ENCODE measurements at regions not wholly inside any gene's neighbourhood (a gene's known extent, or its start where the extent isn't known, plus 50 kb on each side); places are given as distances from the start of the nearest gene placed in this dataset.

GRCh38 chr2:130258356-130258755, 60.1 kb upstream of the TUBA3E start:
- peaks cover 0 to 17% (median 3%) of the 10 kb centered on the region in 5 donors for H3K4me1 ChIP-seq (ENCODE audit: control insufficient read depth in 5 of 5, insufficient read depth in 5 of 5, low read length in 5 of 5)
- H3K27me3 ChIP-seq (ENCODE audit: control insufficient read depth in 3 of 3, insufficient read depth in 3 of 3, low read length in 2 of 3), result peaks cover 3 to 23% (median 15%) of the 10 kb centered on the region in 3 donors
- no peak overlapping the region for H3K4me3 ChIP-seq
- no peak for TF ChIP-seq CTCF (IDR thresholded peaks at IDR 0.05; ENCODE audit: control extremely low read depth, extremely low read depth)
- ATAC-seq (ENCODE audit: insufficient read depth, low FRiP score) (no peak), DNase-seq (no peak)
- no peaks in the 10 kb centered on the region for H3K36me3 ChIP-seq (ENCODE audit: control insufficient read depth in 4 of 4, insufficient read depth in 4 of 4, low read length in 4 of 4)
- 59 to 67% methylated on average over 3 of the region's 3 CpGs for WGBS, 2 donors
- no peak overlapping the region for H3K27ac ChIP-seq (ENCODE audit: low read depth in 1 of 2, low read length in 1 of 2)
- H3K9ac ChIP-seq (ENCODE audit: insufficient read depth in 1 of 2, low read length in 2 of 2), result no peak overlapping the region
- peaks cover 0 to 2% (median 0%) of the 10 kb centered on the region in 4 donors for H3K9me3 ChIP-seq (ENCODE audit: control insufficient read depth in 4 of 4, insufficient read depth in 3 of 4, low read length in 3 of 4)

DNA sequence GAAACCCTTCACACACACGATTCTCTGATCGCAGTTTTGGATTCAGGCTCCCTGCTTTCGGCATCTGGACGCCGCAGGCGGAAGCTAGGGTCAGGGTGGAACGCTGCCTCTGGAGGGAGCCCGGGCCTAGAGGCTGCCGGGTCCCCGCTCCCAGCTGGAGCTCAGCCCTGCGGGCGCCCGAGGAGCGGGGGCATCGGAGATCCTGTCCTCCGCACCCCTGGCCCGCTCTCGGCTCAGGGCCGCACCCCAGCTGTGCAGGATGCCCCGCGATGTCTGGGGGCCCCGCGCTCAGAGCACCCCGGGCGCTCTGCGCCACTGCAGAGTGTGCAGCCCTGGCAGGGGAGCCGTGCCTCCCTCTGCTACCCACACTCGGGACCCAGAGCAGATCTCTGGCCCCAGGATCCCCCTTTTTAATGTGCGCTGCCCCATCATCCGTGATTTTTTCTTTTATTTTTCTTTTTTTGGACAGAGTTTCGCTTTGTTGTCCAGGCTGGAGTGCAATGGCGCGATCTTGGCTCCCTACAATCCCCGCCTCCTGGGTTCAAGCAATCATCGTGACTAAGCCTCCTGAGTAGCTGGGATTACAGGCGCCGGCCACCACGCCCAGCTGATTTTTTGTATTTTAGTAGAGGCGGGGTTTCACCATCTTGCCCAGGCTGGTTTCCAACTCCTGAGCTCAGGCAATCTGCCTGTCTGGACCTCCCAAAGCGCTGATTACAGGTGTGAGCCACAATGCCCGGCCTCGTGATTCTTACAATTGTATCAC, 54.8 kb upstream of the TUBA3E start:
- Histone ChIP-seq H3K4me1 (ENCODE audit: control insufficient read depth in 5 of 5, insufficient read depth in 5 of 5, low read length in 5 of 5) (no peaks in the 10 kb centered on the region), H3K4me3 (no peak overlapping the region), H3K36me3 (ENCODE audit: control insufficient read depth in 4 of 4, insufficient read depth in 4 of 4, low read length in 4 of 4) (no peaks in the 10 kb centered on the region), H3K27ac (ENCODE audit: low read depth in 1 of 2, low read length in 1 of 2) (no peak overlapping the region), H3K9me3 (ENCODE audit: control insufficient read depth in 4 of 4, insufficient read depth in 3 of 4, low read length in 3 of 4) (peaks cover 0 to 5% (median 0%) of the 10 kb centered on the region in 4 donors), H3K27me3 (ENCODE audit: control insufficient read depth in 3 of 3, insufficient read depth in 3 of 3, low read length in 2 of 3) (peaks cover 4 to 27% (median 20%) of the 10 kb centered on the region in 3 donors), H3K9ac (ENCODE audit: insufficient read depth in 1 of 2, low read length in 2 of 2) (no peak overlapping the region)
- ATAC-seq (ENCODE audit: insufficient read depth, low FRiP score), result no peak
- DNase-seq, result peak in 2 of 3 donors; percentile 34 to 39
- TF ChIP-seq CTCF (IDR thresholded peaks at IDR 0.05; ENCODE audit: control extremely low read depth, extremely low read depth), result no peak
- WGBS, 2 donors, result 26 to 46% methylated on average over 42 of the region's 42 CpGs

DNA sequence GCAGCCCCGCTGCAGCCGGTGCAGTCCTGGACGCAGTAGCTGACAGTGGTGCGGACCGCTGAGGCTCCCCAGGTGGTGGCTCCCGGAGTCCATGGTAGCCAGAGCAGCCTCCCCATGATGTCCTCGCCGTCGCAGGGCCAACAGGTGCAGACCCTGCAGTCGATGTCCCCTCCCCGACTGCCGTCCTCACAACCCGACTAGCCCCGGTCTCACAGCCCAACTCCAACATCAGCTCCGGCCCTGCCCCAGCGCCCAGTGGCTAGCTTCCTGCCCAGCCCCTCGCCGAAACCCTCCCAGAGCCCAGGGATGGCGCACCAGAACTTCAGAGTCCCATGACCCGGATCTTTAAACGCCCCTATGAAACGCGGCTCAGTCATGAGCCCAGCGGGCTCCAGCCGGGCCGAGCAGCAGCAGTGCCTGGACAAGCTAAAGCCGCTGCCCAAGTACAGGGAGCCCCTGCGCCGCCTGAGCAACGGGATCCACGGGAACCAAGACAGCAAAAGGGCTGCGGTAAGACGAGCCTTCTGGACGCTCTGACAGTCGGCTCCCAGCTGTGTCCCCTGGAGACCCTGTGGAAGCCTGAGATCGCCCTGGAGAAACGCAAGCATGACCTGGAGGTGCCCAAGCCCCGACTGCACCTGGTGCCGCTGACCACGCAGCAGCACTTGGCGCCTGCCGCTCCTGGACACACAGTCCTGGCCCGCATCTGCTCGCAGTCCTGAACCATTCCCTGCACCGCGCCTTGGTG, 53.8 kb upstream of the TUBA3E start:
- Histone ChIP-seq H3K9me3 (ENCODE audit: control insufficient read depth in 4 of 4, insufficient read depth in 3 of 4, low read length in 3 of 4) (peaks cover 0 to 5% (median 0%) of the 10 kb centered on the region in 4 donors), H3K9ac (ENCODE audit: insufficient read depth in 1 of 2, low read length in 2 of 2) (no peak overlapping the region), H3K27me3 (ENCODE audit: control insufficient read depth in 3 of 3, insufficient read depth in 3 of 3, low read length in 2 of 3) (peaks cover 4 to 26% (median 18%) of the 10 kb centered on the region in 3 donors), H3K36me3 (ENCODE audit: control insufficient read depth in 4 of 4, insufficient read depth in 4 of 4, low read length in 4 of 4) (no peaks in the 10 kb centered on the region), H3K4me1 (ENCODE audit: control insufficient read depth in 5 of 5, insufficient read depth in 5 of 5, low read length in 5 of 5) (no peaks in the 10 kb centered on the region), H3K27ac (ENCODE audit: low read depth in 1 of 2, low read length in 1 of 2) (no peak overlapping the region), H3K4me3 (no peak overlapping the region)
- WGBS, 2 donors, result 20 to 55% methylated on average over 46 of the region's 46 CpGs
- no peak for TF ChIP-seq CTCF (IDR thresholded peaks at IDR 0.05; ENCODE audit: control extremely low read depth, extremely low read depth)
- DNase-seq (no peak), ATAC-seq (ENCODE audit: insufficient read depth, low FRiP score) (no peak)

Measured in lung (tissue), 11 donors.